ENCODE measurements at regions not wholly inside any gene's neighbourhood (a gene's known extent, or its start where the extent isn't known, plus 50 kb on each side); places are given as distances from the start of the nearest gene placed in this dataset.
A peak's percentile ranks its signal among the peaks of the same experiment; 100 is the strongest.

- WGBS (ENCODE audit: extremely low coverage, insufficient read length, low lambda C conversion rate), result no CpG with 5 or more reads among the region's 7 CpGs
- H4K91ac ChIP-seq (ENCODE audit: insufficient read length, low read depth, low read length), result no peak overlapping the region
Measured at GRCh38 chrX:97747346-97747745, 863.6 kb downstream of the RPA4 start.

More at GRCh38 chrX:97747346-97747745, 863.6 kb downstream of the RPA4 start:
- peak overlapping the region in 2 of 3 experiments; percentile 6 to 37; a peak in 1 of 7 replicates for H3K27ac Mint-ChIP-seq
- Histone ChIP-seq H2BK12ac (ENCODE audit: insufficient read length, low read depth, low read length) (no peak overlapping the region), H4K8ac (replicated peaks; ENCODE audit: insufficient read length, low read depth, low read length) (no peak overlapping the region), H2AK5ac (ENCODE audit: insufficient read length, low read length) (no peak overlapping the region), H3K9me3 (ENCODE audit: control insufficient read depth, low read depth, low read length) (no peaks in the 10 kb centered on the region), H3K27me3 (ENCODE audit: insufficient read depth, low read length) (no peaks in the 10 kb centered on the region), H3K18ac (ENCODE audit: insufficient read length, low read depth, low read length) (no peak overlapping the region), H3K4me2 (ENCODE audit: insufficient read depth, insufficient read length, low read length) (no peak overlapping the region), H3K27ac (ENCODE audit: insufficient read length, low read depth, low read length) (no peak overlapping the region), H4K5ac (ENCODE audit: insufficient read length, low read depth, low read length) (no peak overlapping the region), H3K4ac (ENCODE audit: low read depth, low read length) (no peak overlapping the region), H3T11ph (ENCODE audit: low read length) (no peak overlapping the region), H3K23me2 (ENCODE audit: insufficient read length, low read depth, low read length, poor library complexity, severe bottlenecking) (no peaks in the 10 kb centered on the region), H3K79me2 (ENCODE audit: insufficient read depth, low read length) (no peaks in the 10 kb centered on the region), H3K23ac (ENCODE audit: insufficient read length, low read depth, low read length) (no peak overlapping the region), H2BK120ac (ENCODE audit: low read depth, low read length, poor library complexity, severe bottlenecking) (no peak overlapping the region), H2BK20ac (ENCODE audit: low read depth, low read length, poor library complexity, severe bottlenecking) (no peak overlapping the region), H3K14ac (ENCODE audit: insufficient read depth, low read length) (no peak overlapping the region), H2BK15ac (ENCODE audit: low read depth, low read length) (no peak overlapping the region), H2BK5ac (ENCODE audit: insufficient read length, low read length) (no peak overlapping the region), H4K20me1 (ENCODE audit: control insufficient read depth, insufficient read depth, insufficient read length) (no peaks in the 10 kb centered on the region), H3K4me1 (ENCODE audit: insufficient read depth, low read length) (no peaks in the 10 kb centered on the region), H3K56ac (ENCODE audit: insufficient read length, low read depth, low read length) (no peak overlapping the region), H3K79me1 (ENCODE audit: insufficient read depth, low read depth, low read length, poor library complexity, severe bottlenecking) (no peaks in the 10 kb centered on the region), H2AFZ (ENCODE audit: low read length) (no peak overlapping the region), H3K9ac (ENCODE audit: extremely low read depth, insufficient read length, low read length) (no peak overlapping the region)
- no peak for DNase-seq
- H3K27me3 Mint-ChIP-seq (ENCODE audit: low read depth), result no peaks in the 10 kb centered on the region
- H3K9me3 Mint-ChIP-seq, result peaks cover 6 to 15% of the 10 kb centered on the region in 2 experiments
- H3K4me1 Mint-ChIP-seq, result peaks cover 11 to 15% of the 10 kb centered on the region in 2 experiments
- no peak overlapping the region for H3K4me3 Mint-ChIP-seq
- peaks cover 5 to 20% (median 9%) of the 10 kb centered on the region in 3 experiments; a peak in 6 of 7 replicates for H3K36me3 Mint-ChIP-seq (ENCODE audit: insufficient read depth in 1 of 3, low read depth in 3 of 3)
- TF ChIP-seq, protein P1, sequence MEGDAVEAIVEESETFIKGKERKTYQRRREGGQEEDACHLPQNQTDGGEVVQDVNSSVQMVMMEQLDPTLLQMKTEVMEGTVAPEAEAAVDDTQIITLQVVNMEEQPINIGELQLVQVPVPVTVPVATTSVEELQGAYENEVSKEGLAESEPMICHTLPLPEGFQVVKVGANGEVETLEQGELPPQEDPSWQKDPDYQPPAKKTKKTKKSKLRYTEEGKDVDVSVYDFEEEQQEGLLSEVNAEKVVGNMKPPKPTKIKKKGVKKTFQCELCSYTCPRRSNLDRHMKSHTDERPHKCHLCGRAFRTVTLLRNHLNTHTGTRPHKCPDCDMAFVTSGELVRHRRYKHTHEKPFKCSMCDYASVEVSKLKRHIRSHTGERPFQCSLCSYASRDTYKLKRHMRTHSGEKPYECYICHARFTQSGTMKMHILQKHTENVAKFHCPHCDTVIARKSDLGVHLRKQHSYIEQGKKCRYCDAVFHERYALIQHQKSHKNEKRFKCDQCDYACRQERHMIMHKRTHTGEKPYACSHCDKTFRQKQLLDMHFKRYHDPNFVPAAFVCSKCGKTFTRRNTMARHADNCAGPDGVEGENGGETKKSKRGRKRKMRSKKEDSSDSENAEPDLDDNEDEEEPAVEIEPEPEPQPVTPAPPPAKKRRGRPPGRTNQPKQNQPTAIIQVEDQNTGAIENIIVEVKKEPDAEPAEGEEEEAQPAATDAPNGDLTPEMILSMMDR (conservative IDR thresholded peaks at IDR 0.05), result no peak

All from H9 (cell line).